Progenitor cell of endocrine pancreas (in vitro differentiated cells): ENCODE measurements at regions not wholly inside any gene's neighbourhood (a gene's known extent, or its start where the extent isn't known, plus 50 kb on each side); places are given as distances from the start of the nearest gene placed in this dataset.
A peak's percentile ranks its signal among the peaks of the same experiment; 100 is the strongest.

Experiments
- DNase-seq: peaks from one replicate; pipeline ENCODE4 v3.0.0; 2021; ENCODE audit warnings: low spot score; ENCODE audit not compliant: unreplicated experiment
- H3K27ac Mint-ChIP-seq: 2 replicates; pipeline ENCODE4 v1.8.0; 2021; ENCODE audit warnings: mild to moderate bottlenecking, moderate library complexity, mixed read lengths
- H3K27me3 Mint-ChIP-seq: 2 replicates; pipeline ENCODE4 v1.8.0; 2021; ENCODE audit warnings: mixed read lengths
- H3K36me3 Mint-ChIP-seq: 2 replicates; pipeline ENCODE4 v1.8.0; 2022; ENCODE audit warnings: mixed read lengths; ENCODE audit not compliant: insufficient read depth
- H3K4me1 Mint-ChIP-seq: 2 replicates; pipeline ENCODE4 v1.8.0; 2021; ENCODE audit warnings: low read depth, mixed read lengths
- H3K4me3 Mint-ChIP-seq: 2 replicates; pipeline ENCODE4 v1.8.0; 2021; ENCODE audit warnings: low read depth, mild to moderate bottlenecking, moderate library complexity, mixed read lengths
- H3K9me3 Mint-ChIP-seq: 2 replicates; pipeline ENCODE4 v1.8.0; 2021; ENCODE audit warnings: low read depth, mixed read lengths
- CTCF ChIP-seq: fragments of 200-600 bp; sonication (generic); IDR thresholded peaks from one replicate; pipeline ENCODE4 v1.5.0; 2021; ENCODE audit warnings: antibody characterized with exemption, mild to moderate bottlenecking; ENCODE audit not compliant: unreplicated experiment

- Mint-ChIP-seq H3K36me3 (no peaks in the 10 kb centered on the region), H3K27me3 (no peaks in the 10 kb centered on the region), H3K4me3 (no peak overlapping the region), H3K9me3 (no peaks in the 10 kb centered on the region), H3K4me1 (peaks cover 10% of the 10 kb centered on the region), H3K27ac (no peak overlapping the region)
- no peak for TF ChIP-seq CTCF
- no peak for DNase-seq
Measured at GRCh38 chr14:53851394-53852090, 105.1 kb downstream of the BMP4 start.

- Mint-ChIP-seq H3K4me3 (no peak overlapping the region), H3K27ac (peak overlapping the region; percentile 17), H3K9me3 (no peaks in the 10 kb centered on the region), H3K4me1 (peaks cover 11% of the 10 kb centered on the region), H3K27me3 (no peaks in the 10 kb centered on the region), H3K36me3 (no peaks in the 10 kb centered on the region)
- TF ChIP-seq CTCF = no peak
- DNase-seq = no peak
Measured at GRCh38 chr14:53850714-53851296, 105.8 kb downstream of the BMP4 start.

GRCh38 chr14:53849549-53849948, 107.1 kb downstream of the BMP4 start:
- no peak for DNase-seq
- Mint-ChIP-seq H3K4me1 (peaks cover 9% of the 10 kb centered on the region), H3K4me3 (no peak overlapping the region), H3K27ac (no peak overlapping the region), H3K36me3 (no peaks in the 10 kb centered on the region), H3K27me3 (no peaks in the 10 kb centered on the region), H3K9me3 (no peaks in the 10 kb centered on the region)
- TF ChIP-seq CTCF = no peak

GRCh38 chr14:53848854-53849253, 107.8 kb downstream of the BMP4 start:
- H3K9me3 Mint-ChIP-seq = no peaks in the 10 kb centered on the region
- no peak overlapping the region for H3K4me3 Mint-ChIP-seq
- no peak for DNase-seq
- H3K36me3 Mint-ChIP-seq = no peaks in the 10 kb centered on the region
- peaks cover 9% of the 10 kb centered on the region for H3K4me1 Mint-ChIP-seq
- H3K27ac Mint-ChIP-seq = no peak overlapping the region
- H3K27me3 Mint-ChIP-seq = no peaks in the 10 kb centered on the region
- TF ChIP-seq CTCF = no peak

- no peaks in the 10 kb centered on the region for H3K36me3 Mint-ChIP-seq
- no peaks in the 10 kb centered on the region for H3K27me3 Mint-ChIP-seq
- no peak for DNase-seq
- H3K27ac Mint-ChIP-seq = no peak overlapping the region
- peaks cover 11% of the 10 kb centered on the region for H3K4me1 Mint-ChIP-seq
- H3K4me3 Mint-ChIP-seq = no peak overlapping the region
- H3K9me3 Mint-ChIP-seq = no peaks in the 10 kb centered on the region
- TF ChIP-seq CTCF = no peak
Measured at GRCh38 chr14:53847881-53848280, 108.7 kb downstream of the BMP4 start.
